VCaP (cell line): ENCODE measurements at regions not wholly inside any gene's neighbourhood (a gene's known extent, or its start where the extent isn't known, plus 50 kb on each side); places are given as distances from the start of the nearest gene placed in this dataset.
"Not testable (repeated sequence)": the region's sequence is repeated elsewhere in the genome, so short reads cannot be mapped to it uniquely, and the experiment has no call there.

Source experiments
- H3K27ac ChIP-seq: fragments of 450-650 bp; 2 replicates; pipeline ENCODE4 v1.5.1; 2017
- TF ChIP-seq, protein P1 (sequence below): fragments of 450-650 bp; conservative IDR thresholded peaks from 2 replicates; pipeline ENCODE4 v1.5.1; 2017; ENCODE audit warnings: mild to moderate bottlenecking, moderate library complexity

DNA sequence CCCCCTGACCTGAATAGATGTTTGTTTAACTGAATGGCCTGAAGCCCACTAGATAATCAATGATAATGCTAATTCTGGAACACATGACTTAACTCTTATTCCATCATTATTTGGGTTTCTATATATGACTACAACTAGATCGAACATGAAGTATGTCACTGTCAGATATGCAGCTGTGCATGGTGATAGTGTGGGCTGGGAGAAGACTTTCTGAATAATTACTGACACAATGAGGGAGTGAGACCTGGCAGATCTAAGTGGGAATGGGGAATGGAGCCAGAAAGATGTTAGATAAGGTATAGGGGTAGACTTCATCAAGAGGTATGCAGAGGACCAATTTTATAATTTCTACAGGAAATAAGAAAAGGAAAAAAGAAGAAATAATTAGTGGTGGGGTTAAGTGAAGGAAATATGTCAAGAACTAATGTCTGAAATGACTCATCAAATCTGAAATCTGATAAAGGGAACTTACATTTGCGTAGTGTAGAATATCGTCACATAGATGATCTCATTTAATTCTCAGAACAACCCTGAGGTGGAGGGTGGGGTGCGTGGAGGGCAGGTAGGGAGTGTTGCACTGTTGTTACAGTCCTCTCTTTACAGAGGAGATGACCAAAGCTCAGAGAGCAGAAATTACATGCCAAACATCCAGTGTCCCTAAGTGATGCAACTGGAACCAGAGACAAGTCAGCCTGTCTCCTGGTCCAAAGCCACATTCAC lies 68.2 kb upstream of the EED start:
- H3K27ac ChIP-seq = no peak overlapping the region

DNA sequence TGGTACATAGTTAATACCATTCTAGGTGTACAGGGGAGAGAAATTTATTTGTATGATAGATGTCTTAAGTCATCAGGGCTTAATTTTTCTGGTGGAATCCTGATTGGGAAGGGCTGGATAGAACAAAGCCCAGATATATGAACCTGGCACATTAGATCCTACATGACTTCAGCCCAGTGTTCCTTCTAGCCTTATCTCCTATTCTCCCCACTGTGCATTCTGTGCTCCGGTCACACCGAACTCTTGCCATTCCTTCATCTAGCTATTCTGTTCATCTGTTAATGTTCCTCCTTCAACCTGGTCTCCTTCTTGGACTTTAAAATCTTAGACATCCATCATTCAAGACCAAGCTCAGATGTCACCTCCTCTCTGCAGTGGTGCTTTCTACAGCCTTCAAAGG lies 68.9 kb upstream of the EED start:
- TF ChIP-seq, protein P1, sequence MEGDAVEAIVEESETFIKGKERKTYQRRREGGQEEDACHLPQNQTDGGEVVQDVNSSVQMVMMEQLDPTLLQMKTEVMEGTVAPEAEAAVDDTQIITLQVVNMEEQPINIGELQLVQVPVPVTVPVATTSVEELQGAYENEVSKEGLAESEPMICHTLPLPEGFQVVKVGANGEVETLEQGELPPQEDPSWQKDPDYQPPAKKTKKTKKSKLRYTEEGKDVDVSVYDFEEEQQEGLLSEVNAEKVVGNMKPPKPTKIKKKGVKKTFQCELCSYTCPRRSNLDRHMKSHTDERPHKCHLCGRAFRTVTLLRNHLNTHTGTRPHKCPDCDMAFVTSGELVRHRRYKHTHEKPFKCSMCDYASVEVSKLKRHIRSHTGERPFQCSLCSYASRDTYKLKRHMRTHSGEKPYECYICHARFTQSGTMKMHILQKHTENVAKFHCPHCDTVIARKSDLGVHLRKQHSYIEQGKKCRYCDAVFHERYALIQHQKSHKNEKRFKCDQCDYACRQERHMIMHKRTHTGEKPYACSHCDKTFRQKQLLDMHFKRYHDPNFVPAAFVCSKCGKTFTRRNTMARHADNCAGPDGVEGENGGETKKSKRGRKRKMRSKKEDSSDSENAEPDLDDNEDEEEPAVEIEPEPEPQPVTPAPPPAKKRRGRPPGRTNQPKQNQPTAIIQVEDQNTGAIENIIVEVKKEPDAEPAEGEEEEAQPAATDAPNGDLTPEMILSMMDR = no peak

More for the DNA sequence above, 68.2 kb upstream of the EED start:
- TF ChIP-seq, protein P1 = no peak

DNA sequence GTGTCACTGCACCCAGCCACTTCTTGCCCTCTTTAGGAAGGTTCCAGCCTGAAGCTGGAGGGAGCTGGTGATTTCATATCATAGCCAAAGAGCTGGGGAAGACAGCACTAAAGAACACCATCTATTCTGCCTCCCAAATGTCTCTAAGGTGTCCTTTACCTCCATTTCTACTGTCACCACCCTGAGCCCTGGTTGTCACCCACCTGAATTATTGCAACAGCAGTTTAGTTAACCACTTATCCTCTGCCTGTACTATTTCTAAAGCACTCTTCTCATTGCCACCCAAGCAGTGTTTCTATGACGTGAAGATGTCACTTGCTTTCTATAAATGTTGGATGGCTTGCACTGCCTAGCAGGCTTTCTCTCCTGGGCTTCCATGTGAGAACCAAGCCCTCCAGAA lies 69.4 kb upstream of the EED start:
- TF ChIP-seq, protein P1 = no peak
- H3K27ac ChIP-seq = no peak overlapping the region

More for the DNA sequence above, 68.9 kb upstream of the EED start:
- H3K27ac ChIP-seq = no peak overlapping the region

DNA sequence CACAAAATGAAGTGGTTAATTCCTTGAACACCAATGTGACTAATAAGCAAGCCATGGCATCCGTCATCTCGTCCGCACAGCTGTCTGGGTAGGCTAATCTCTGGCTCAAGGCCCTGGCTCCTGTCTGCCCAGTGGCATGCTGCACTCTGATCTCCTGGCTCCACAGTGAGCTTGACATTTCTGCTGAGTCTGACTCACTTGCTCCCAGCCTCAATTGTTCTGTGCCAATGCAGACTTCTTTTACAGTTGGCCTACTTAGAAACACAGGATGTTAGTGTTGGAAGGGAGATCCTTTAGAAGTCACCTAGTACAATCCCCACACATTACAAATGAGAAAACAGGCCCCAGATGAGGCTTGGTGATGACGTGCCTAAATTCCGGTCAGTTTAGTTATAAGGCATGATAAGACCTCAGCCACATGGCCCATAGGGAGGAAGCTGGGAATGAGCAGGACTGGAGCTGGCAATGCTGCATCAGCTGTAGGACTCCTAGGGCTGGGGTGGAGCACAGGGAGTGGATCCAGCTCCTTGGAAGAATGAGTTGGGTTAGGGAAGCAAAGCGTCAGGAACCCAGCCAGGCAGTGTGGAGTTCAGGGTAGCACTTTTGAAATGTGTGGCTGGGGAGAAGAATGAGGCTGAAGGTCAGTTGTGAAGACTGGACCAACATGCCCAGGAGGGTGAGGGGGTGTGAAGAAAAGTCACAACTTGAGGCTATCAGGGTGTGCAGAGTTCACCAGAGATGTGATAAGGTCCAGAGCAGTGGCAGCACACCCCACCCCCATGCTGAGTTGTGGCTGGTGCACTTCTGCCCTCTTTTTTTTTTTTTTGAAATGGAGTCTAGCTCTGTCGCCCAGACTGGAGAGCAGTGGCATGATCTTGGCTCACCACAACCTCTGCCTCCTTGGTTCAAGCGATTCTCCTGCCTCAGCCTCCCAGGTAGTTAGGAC lies 70.2 kb upstream of the EED start:
- no peak overlapping the region for H3K27ac ChIP-seq
- TF ChIP-seq, protein P1 = no peak

DNA sequence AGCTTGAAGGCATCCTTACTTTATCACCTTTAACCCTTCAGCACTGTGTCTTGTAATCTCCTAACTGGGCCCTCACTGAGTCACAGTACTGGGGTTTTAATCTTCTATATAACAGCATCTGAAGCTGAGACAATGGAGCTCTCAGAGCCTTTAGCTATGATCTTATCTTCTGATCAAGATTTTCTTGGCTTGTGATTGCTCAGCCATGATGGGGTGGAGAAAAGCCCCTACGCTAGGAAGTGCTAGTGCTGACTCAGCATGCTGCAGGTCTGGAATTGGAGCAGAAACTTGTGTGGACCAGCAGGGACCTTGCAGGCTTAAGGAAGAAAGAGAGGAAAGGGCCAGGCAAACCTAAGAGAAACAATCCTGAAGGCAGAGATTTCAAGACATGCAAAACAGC lies 71.7 kb upstream of the EED start:
- TF ChIP-seq, protein P1 = no peak
- H3K27ac ChIP-seq = no peak overlapping the region

DNA sequence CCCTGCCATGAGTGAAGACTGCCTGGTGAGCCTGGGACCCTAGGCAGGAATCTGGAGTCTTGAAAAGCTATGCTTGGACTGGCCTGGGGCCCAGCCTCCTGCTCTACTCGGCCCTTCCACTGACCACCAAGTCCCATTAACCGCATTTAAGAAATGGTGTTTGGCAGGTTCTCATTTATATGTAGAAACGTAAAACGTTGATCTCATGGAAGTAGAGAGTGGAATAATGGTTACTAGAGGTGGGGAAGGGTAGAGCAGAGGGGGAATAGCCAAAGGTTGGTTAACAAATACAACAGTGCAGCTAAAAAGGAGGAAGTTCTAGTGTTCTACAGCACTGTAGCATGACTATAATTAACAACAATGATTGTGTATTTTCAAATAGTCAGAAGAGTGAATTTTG lies 72.9 kb upstream of the EED start:
- H3K27ac ChIP-seq = no peak overlapping the region
- TF ChIP-seq, protein P1 = no peak

DNA sequence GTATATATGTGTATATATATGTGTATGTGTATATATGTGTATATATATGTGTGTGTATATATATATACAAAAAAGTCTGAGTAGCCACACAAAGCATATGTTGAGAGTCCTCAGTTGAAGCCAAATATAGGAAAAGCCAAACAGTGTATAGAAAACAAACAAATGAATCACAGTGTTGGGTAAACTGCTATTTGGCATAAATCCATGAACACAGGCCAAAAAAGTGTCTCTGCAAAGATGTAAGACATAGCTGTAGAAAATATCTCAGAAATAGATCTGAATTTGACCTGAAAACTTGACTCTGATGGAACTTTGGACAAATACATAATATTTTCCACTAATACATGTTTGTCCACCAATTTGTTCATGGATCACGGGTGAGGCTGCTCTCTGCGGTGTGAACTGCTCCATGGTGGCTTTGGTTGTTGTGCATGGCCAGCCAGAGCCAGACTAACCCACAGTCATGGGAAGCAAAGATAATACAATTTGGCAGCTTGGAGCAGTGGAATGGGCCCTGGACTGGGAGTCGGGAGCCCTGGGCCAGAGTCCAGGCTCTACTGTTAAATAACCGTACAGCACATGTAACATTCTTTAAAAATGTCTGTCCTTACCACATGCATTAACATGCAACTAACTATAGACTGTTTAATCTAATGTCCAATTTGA lies 76.9 kb upstream of the EED start:
- H3K27ac ChIP-seq = peak overlapping the region; percentile 13; the same call in 1 of the 2 replicates
- TF ChIP-seq, protein P1 = no peak

DNA sequence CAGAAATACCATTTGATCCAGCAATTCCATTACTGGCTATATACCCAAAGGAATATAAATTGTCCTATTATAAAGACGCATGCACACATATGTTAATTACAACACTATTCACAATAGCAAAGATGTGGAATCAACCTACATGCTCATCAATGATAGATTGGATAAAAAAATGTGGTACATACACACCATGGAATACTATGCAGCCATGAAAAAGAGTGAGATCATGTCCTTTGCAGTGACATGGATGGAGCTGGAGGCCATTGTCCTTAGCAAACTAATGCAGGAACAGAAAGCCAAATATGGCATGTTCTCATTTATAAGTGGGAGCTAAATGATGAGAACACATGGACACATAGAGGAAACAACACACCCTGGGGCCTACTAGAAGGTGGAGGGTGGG lies 78.3 kb upstream of the EED start:
- H3K27ac ChIP-seq = not testable (repeated sequence)
